ENCODE measurements at regions not wholly inside any gene's neighbourhood (a gene's known extent, or its start where the extent isn't known, plus 50 kb on each side); places are given as distances from the start of the nearest gene placed in this dataset.

DNA sequence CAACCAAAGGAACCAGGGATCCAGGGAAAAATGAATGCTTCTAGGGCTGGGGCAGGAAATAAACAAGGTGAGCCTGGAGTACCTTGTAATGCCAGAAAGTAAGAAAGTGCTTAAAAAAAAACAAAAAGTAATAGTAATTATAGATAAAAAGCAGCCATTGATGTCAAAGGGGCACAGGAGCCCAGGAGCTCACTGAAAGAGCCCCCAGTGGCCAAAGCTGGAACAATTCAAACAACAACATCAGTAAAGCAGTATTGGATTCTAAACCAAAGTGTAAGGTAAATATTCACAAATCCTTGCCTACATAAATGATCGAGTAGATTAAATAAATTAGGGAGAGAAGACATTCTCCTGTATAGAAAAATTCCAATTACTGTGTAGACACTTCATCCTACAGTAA is 114.3 kb upstream of the ARL4C start:
- no peak for TF ChIP-seq CTCF (IDR thresholded peaks at IDR 0.05)
- no peak for TF ChIP-seq POLR2A (IDR thresholded peaks at IDR 0.05)

Data from lower leg skin (tissue), 3 donors.